ENCODE measurements at regions not wholly inside any gene's neighbourhood (a gene's known extent, or its start where the extent isn't known, plus 50 kb on each side); places are given as distances from the start of the nearest gene placed in this dataset.

- no peaks in the 10 kb centered on the region for H3K79me2 ChIP-seq
- no peaks in the 10 kb centered on the region for H3K4me1 ChIP-seq (ENCODE audit: insufficient read depth)
- no peaks in the 10 kb centered on the region for H3K9me2 ChIP-seq (replicated peaks; ENCODE audit: insufficient read depth)
- H3K4me3 ChIP-seq: no peak overlapping the region
- H4K20me1 ChIP-seq (ENCODE audit: insufficient read depth, poor library complexity, severe bottlenecking): no peaks in the 10 kb centered on the region
- DNase-seq (ENCODE audit: low spot score): no peak
- no peak overlapping the region for H2AFZ ChIP-seq
- no peak overlapping the region for H3K4me2 ChIP-seq
- 80% methylated on average over 5 of the region's 5 CpGs for WGBS (ENCODE audit: low lambda C conversion rate, missing lambda C conversion rate)
- H3K27me3 ChIP-seq: no peaks in the 10 kb centered on the region
- no peaks in the 10 kb centered on the region for H3K36me3 ChIP-seq (replicated peaks; ENCODE audit: insufficient read depth, low read depth)
- TF ChIP-seq CTCF (IDR thresholded peaks at IDR 0.05; ENCODE audit: poor library complexity): no peak
- TF ChIP-seq EZH2 (IDR thresholded peaks at IDR 0.05; ENCODE audit: borderline replicate concordance): no peak
- no peak for TF ChIP-seq EZH2phosphoT487 (IDR thresholded peaks at IDR 0.05; ENCODE audit: low read depth, severe bottlenecking, unreplicated experiment)
- H3K9me3 ChIP-seq (ENCODE audit: low read depth): no peaks in the 10 kb centered on the region
- no peak overlapping the region for H3K27ac ChIP-seq
Measured at GRCh38 chr7:28300488-28300887, 111.8 kb upstream of the CREB5 start.

GRCh38 chr7:28301148-28301641, 111.1 kb upstream of the CREB5 start:
- no peaks in the 10 kb centered on the region for H3K9me3 ChIP-seq (ENCODE audit: low read depth)
- no peaks in the 10 kb centered on the region for H3K4me1 ChIP-seq (ENCODE audit: insufficient read depth)
- H3K9me2 ChIP-seq (replicated peaks; ENCODE audit: insufficient read depth): no peaks in the 10 kb centered on the region
- no peaks in the 10 kb centered on the region for H3K79me2 ChIP-seq
- no peaks in the 10 kb centered on the region for H3K36me3 ChIP-seq (replicated peaks; ENCODE audit: insufficient read depth, low read depth)
- H4K20me1 ChIP-seq (ENCODE audit: insufficient read depth, poor library complexity, severe bottlenecking): no peaks in the 10 kb centered on the region
- H3K4me3 ChIP-seq: no peak overlapping the region
- H3K27ac ChIP-seq: no peak overlapping the region
- H3K27me3 ChIP-seq: no peaks in the 10 kb centered on the region
- H3K4me2 ChIP-seq: no peak overlapping the region
- no peak overlapping the region for H2AFZ ChIP-seq
- DNase-seq (ENCODE audit: low spot score): no peak
- WGBS (ENCODE audit: low lambda C conversion rate, missing lambda C conversion rate): 83% methylated on average over 5 of the region's 5 CpGs
- TF ChIP-seq EZH2 (IDR thresholded peaks at IDR 0.05; ENCODE audit: borderline replicate concordance): no peak
- no peak for TF ChIP-seq CTCF (IDR thresholded peaks at IDR 0.05; ENCODE audit: poor library complexity)
- TF ChIP-seq EZH2phosphoT487 (IDR thresholded peaks at IDR 0.05; ENCODE audit: low read depth, severe bottlenecking, unreplicated experiment): no peak

GRCh38 chr7:28304290-28304689, 108.0 kb upstream of the CREB5 start:
- H3K27me3 ChIP-seq: no peaks in the 10 kb centered on the region
- no peak for DNase-seq (ENCODE audit: low spot score)
- H3K27ac ChIP-seq: no peak overlapping the region
- no peaks in the 10 kb centered on the region for H3K4me1 ChIP-seq (ENCODE audit: insufficient read depth)
- H3K9me2 ChIP-seq (replicated peaks; ENCODE audit: insufficient read depth): no peaks in the 10 kb centered on the region
- H3K9me3 ChIP-seq (ENCODE audit: low read depth): no peaks in the 10 kb centered on the region
- no peaks in the 10 kb centered on the region for H3K79me2 ChIP-seq
- no peaks in the 10 kb centered on the region for H3K36me3 ChIP-seq (replicated peaks; ENCODE audit: insufficient read depth, low read depth)
- H4K20me1 ChIP-seq (ENCODE audit: insufficient read depth, poor library complexity, severe bottlenecking): no peaks in the 10 kb centered on the region
- no peak overlapping the region for H2AFZ ChIP-seq
- no peak overlapping the region for H3K4me2 ChIP-seq
- H3K4me3 ChIP-seq: no peak overlapping the region
- TF ChIP-seq EZH2phosphoT487 (IDR thresholded peaks at IDR 0.05; ENCODE audit: low read depth, severe bottlenecking, unreplicated experiment) (no peak), CTCF (IDR thresholded peaks at IDR 0.05; ENCODE audit: poor library complexity) (peak; percentile 3), EZH2 (IDR thresholded peaks at IDR 0.05; ENCODE audit: borderline replicate concordance) (no peak)

Data from hepatocyte (in vitro differentiated cells).